ENCODE measurements at regions not wholly inside any gene's neighbourhood (a gene's known extent, or its start where the extent isn't known, plus 50 kb on each side); places are given as distances from the start of the nearest gene placed in this dataset.

GRCh38 chr4:30870513-30870912, 150.3 kb downstream of the PCDH7 start:
- Histone ChIP-seq H3K36me3 (ENCODE audit: control insufficient read depth, insufficient read depth, low read length) (no peaks in the 10 kb centered on the region), H3K27ac (no peak overlapping the region), H3K27me3 (ENCODE audit: control insufficient read depth, insufficient read depth, low read length) (no peaks in the 10 kb centered on the region), H3K9me3 (ENCODE audit: control insufficient read depth, low read length) (no peaks in the 10 kb centered on the region), H2AFZ (no peak overlapping the region), H3K4me2 (ENCODE audit: low read length) (no peak overlapping the region), H3K4me1 (no peaks in the 10 kb centered on the region), H3K4me3 (ENCODE audit: low read depth, low read length) (no peak overlapping the region), H3K9ac (no peak overlapping the region), H3K79me2 (no peaks in the 10 kb centered on the region)
- TF ChIP-seq CTCF (IDR thresholded peaks at IDR 0.05): no peak

- H3K9me3 ChIP-seq (ENCODE audit: control insufficient read depth, low read length): no peaks in the 10 kb centered on the region
- no peaks in the 10 kb centered on the region for H3K79me2 ChIP-seq
- H3K9ac ChIP-seq: no peak overlapping the region
- H3K36me3 ChIP-seq (ENCODE audit: control insufficient read depth, insufficient read depth, low read length): no peaks in the 10 kb centered on the region
- H3K27ac ChIP-seq: no peak overlapping the region
- H3K4me2 ChIP-seq (ENCODE audit: low read length): no peak overlapping the region
- no peak overlapping the region for H2AFZ ChIP-seq
- no peak overlapping the region for H3K4me3 ChIP-seq (ENCODE audit: low read depth, low read length)
- H3K4me1 ChIP-seq: no peaks in the 10 kb centered on the region
- TF ChIP-seq CTCF (IDR thresholded peaks at IDR 0.05): no peak
- H3K27me3 ChIP-seq (ENCODE audit: control insufficient read depth, insufficient read depth, low read length): no peaks in the 10 kb centered on the region
Measured at GRCh38 chr4:30875658-30876269, 155.6 kb downstream of the PCDH7 start.

GRCh38 chr4:30879855-30880598, 159.9 kb downstream of the PCDH7 start:
- no peak for TF ChIP-seq CTCF (IDR thresholded peaks at IDR 0.05)

GRCh38 chr4:30881985-30882384, 161.8 kb downstream of the PCDH7 start:
- Histone ChIP-seq H3K27ac (no peak overlapping the region), H3K27me3 (ENCODE audit: control insufficient read depth, insufficient read depth, low read length) (no peaks in the 10 kb centered on the region), H3K79me2 (no peaks in the 10 kb centered on the region), H3K4me2 (ENCODE audit: low read length) (no peak overlapping the region), H3K9me3 (ENCODE audit: control insufficient read depth, low read length) (no peaks in the 10 kb centered on the region), H3K36me3 (ENCODE audit: control insufficient read depth, insufficient read depth, low read length) (no peaks in the 10 kb centered on the region), H2AFZ (no peak overlapping the region), H3K9ac (no peak overlapping the region), H3K4me3 (ENCODE audit: low read depth, low read length) (no peak overlapping the region), H3K4me1 (no peaks in the 10 kb centered on the region)
- TF ChIP-seq CTCF (IDR thresholded peaks at IDR 0.05): no peak

More at GRCh38 chr4:30879855-30880598, 159.9 kb downstream of the PCDH7 start:
- H3K9ac ChIP-seq: no peak overlapping the region
- no peak overlapping the region for H3K4me3 ChIP-seq (ENCODE audit: low read depth, low read length)
- no peaks in the 10 kb centered on the region for H3K9me3 ChIP-seq (ENCODE audit: control insufficient read depth, low read length)
- H3K4me2 ChIP-seq (ENCODE audit: low read length): no peak overlapping the region
- no peaks in the 10 kb centered on the region for H3K27me3 ChIP-seq (ENCODE audit: control insufficient read depth, insufficient read depth, low read length)
- no peak overlapping the region for H3K27ac ChIP-seq
- no peak overlapping the region for H2AFZ ChIP-seq
- no peaks in the 10 kb centered on the region for H3K36me3 ChIP-seq (ENCODE audit: control insufficient read depth, insufficient read depth, low read length)
- no peaks in the 10 kb centered on the region for H3K79me2 ChIP-seq
- no peaks in the 10 kb centered on the region for H3K4me1 ChIP-seq
